RWPE2 (cell line): ENCODE measurements at regions not wholly inside any gene's neighbourhood (a gene's known extent, or its start where the extent isn't known, plus 50 kb on each side); places are given as distances from the start of the nearest gene placed in this dataset.

Experiments used
- ATAC-seq: fragments of 200-7000 bp; cut with Tn5 transposase; 3 replicates; pipeline ENCODE4 v1.9.1; 2021; ENCODE audit warnings: low read depth
- DNase-seq: peaks from one replicate; pipeline ENCODE4 v3.0.0-alpha.2; 2020; ENCODE audit warnings: low spot score
- H3K27ac ChIP-seq: fragments of 450-650 bp; 2 replicates; pipeline ENCODE4 v1.5.1; 2017; ENCODE audit warnings: mild to moderate bottlenecking; ENCODE audit not compliant: poor library complexity, severe bottlenecking
- H3K27me3 ChIP-seq: fragments of 250-450 bp; sonication (Bioruptor Pico); 2 replicates; pipeline ENCODE4 v1.5.1; 2021; ENCODE audit warnings: mild to moderate bottlenecking, moderate library complexity; ENCODE audit not compliant: insufficient read depth, poor library complexity, severe bottlenecking
- H3K36me3 ChIP-seq: fragments of 250-450 bp; sonication (Bioruptor Pico); 2 replicates; pipeline ENCODE4 v1.5.1; 2020; ENCODE audit warnings: low read depth, mild to moderate bottlenecking, moderate library complexity
- H3K4me1 ChIP-seq: fragments of 250-450 bp; sonication (Bioruptor Pico); 2 replicates; pipeline ENCODE4 v1.5.1; 2021; ENCODE audit warnings: mild to moderate bottlenecking, moderate library complexity; ENCODE audit not compliant: insufficient read depth, poor library complexity, severe bottlenecking
- H3K4me3 ChIP-seq: fragments of 250-450 bp; sonication (Bioruptor Pico); 2 replicates; pipeline ENCODE4 v1.5.1; 2021; ENCODE audit warnings: mild to moderate bottlenecking, moderate library complexity; ENCODE audit not compliant: severe bottlenecking
- H3K9me3 ChIP-seq: fragments of 250-450 bp; sonication (Bioruptor Pico); 2 replicates; pipeline ENCODE4 v1.5.1; 2021; ENCODE audit warnings: mild to moderate bottlenecking, moderate library complexity; ENCODE audit not compliant: severe bottlenecking
- TF ChIP-seq, protein P1 (sequence below): fragments of 450-650 bp; IDR thresholded peaks from one replicate; pipeline ENCODE4 v1.5.1; 2017; ENCODE audit warnings: mild to moderate bottlenecking, moderate library complexity; ENCODE audit not compliant: poor library complexity, severe bottlenecking

DNA sequence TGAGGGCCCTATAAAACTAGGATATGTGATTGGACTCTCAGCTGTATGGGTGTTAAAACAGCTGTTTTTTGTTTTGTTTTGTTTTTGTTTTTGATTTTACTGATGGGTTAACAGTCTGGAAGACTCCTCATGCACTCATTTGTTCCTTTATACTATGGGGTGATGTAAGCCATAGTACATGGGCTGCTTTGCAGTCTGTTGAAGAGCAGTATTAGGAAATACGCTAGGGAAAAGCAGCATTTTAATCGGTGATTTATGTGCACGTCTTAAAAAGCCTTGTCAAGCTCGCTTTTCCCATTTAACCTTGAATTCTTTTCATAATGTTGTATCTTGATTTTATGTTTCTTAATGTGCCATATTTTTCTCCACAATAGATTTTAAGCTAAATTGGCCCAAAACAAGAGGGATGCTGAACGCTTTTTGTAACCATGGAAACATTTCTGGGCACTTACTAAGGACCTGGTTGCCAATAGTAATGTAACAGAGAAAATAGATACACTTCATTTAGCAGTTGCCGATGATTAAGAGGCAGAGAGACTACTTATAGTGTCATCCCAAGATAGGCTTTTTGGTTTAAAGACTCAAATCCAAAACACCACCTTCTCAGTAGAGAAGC is 244.0 kb downstream of the SNAPC1 start:
- Histone ChIP-seq H3K9me3 (no peaks in the 10 kb centered on the region), H3K27me3 (no peaks in the 10 kb centered on the region), H3K36me3 (no peaks in the 10 kb centered on the region), H3K4me3 (no peak overlapping the region), H3K27ac (no peak overlapping the region), H3K4me1 (peaks cover 24% of the 10 kb centered on the region)
- ATAC-seq = no peak
- TF ChIP-seq, protein P1, sequence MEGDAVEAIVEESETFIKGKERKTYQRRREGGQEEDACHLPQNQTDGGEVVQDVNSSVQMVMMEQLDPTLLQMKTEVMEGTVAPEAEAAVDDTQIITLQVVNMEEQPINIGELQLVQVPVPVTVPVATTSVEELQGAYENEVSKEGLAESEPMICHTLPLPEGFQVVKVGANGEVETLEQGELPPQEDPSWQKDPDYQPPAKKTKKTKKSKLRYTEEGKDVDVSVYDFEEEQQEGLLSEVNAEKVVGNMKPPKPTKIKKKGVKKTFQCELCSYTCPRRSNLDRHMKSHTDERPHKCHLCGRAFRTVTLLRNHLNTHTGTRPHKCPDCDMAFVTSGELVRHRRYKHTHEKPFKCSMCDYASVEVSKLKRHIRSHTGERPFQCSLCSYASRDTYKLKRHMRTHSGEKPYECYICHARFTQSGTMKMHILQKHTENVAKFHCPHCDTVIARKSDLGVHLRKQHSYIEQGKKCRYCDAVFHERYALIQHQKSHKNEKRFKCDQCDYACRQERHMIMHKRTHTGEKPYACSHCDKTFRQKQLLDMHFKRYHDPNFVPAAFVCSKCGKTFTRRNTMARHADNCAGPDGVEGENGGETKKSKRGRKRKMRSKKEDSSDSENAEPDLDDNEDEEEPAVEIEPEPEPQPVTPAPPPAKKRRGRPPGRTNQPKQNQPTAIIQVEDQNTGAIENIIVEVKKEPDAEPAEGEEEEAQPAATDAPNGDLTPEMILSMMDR = no peak
- no peak for DNase-seq

DNA sequence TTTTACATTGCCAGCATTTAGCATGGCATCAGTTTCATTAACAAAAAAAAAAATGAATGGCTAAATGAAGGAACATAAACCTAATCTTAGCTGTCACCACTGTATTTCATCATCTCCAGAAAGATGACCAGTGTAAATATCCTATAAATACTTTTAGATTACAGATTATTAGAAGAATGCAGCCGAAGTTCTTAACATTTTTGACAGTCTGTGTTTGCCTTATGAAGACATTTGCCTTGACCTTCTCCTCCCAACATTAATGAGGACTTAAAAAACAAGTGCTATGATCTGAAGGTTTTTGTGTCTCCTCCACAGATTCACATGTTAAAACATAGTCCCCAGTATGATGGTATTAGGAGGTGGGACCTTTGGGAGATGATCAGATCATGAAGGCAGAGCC is 253.0 kb downstream of the SNAPC1 start:
- Histone ChIP-seq H3K4me3 (no peak overlapping the region), H3K9me3 (no peaks in the 10 kb centered on the region), H3K27me3 (no peaks in the 10 kb centered on the region), H3K4me1 (no peaks in the 10 kb centered on the region), H3K27ac (no peak overlapping the region), H3K36me3 (no peaks in the 10 kb centered on the region)
- no peak for DNase-seq
- no peak for ATAC-seq
- TF ChIP-seq, protein P1 = no peak

DNA sequence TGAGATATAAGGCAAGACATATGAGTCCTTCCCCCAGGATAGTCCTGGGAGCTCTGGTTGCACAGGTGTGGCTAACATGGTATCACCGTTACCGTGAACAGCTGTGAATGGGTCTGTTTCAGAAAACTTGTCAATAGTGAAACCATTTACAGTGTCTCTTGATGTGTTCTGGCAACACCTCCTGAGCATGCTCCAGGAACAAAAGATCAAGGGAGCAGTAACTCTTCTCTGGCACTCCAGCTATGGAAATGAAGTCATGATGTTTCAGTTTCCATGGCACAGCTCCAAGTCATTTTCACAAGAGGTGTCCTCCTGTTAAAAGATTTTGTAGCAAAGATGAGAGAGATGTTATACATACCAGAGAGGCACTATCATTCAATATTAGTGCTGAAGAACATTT is 253.7 kb downstream of the SNAPC1 start:
- DNase-seq (no peak), ATAC-seq (peak; percentile 77)
- TF ChIP-seq, protein P1 = no peak
- H3K4me3 ChIP-seq = no peak overlapping the region
- H3K27ac ChIP-seq = no peak overlapping the region
- no peaks in the 10 kb centered on the region for H3K9me3 ChIP-seq
- no peaks in the 10 kb centered on the region for H3K4me1 ChIP-seq
- no peaks in the 10 kb centered on the region for H3K27me3 ChIP-seq
- no peaks in the 10 kb centered on the region for H3K36me3 ChIP-seq

DNA sequence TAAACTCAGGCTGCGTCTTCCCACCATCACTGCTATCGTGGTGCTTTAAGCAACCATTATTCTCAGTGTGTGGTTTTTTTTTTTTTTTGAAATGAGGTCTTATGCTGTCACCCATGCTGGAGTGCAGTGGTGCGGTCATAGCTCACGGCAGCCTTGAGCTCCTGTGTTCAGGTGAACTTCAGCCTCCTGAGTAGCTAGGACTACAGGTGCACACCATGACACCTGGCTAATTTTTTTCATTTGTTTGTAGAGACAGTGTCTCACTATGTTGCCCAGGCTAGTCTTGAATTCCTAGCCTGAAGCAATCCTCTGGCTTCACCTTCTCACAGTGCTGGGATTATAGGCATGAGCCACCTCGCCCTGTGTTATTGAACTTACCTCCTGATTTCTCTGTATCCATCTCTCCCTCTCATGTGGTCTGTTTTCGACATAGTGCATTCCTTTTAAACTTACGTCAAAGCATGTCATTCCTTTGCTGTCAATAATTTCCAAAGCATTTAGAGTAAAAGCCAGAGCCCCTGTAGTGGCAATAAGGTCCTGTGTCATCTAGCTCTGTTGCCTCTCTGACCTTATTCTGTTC is 255.5 kb downstream of the SNAPC1 start:
- peak; percentile 42; the same call in 1 of the 3 replicates for ATAC-seq

More for the DNA sequence above, 255.5 kb downstream of the SNAPC1 start:
- Histone ChIP-seq H3K9me3 (no peaks in the 10 kb centered on the region), H3K27ac (no peak overlapping the region), H3K36me3 (no peaks in the 10 kb centered on the region), H3K4me3 (no peak overlapping the region), H3K4me1 (no peaks in the 10 kb centered on the region), H3K27me3 (no peaks in the 10 kb centered on the region)
- DNase-seq = no peak
- TF ChIP-seq, protein P1 = no peak
